PC-3 (cell line): ENCODE measurements at regions not wholly inside any gene's neighbourhood (a gene's known extent, or its start where the extent isn't known, plus 50 kb on each side); places are given as distances from the start of the nearest gene placed in this dataset.

Source experiments
- EZH2 ChIP-seq: fragments of 300-600 bp; sonication (generic); IDR thresholded peaks from one replicate; pipeline ENCODE4 v1.6.1; 2017; ENCODE audit warnings: antibody characterized with exemption, mild to moderate bottlenecking, low read length; ENCODE audit not compliant: unreplicated experiment
- TF ChIP-seq, protein P1 (sequence below): fragments of 300-600 bp; sonication (generic); conservative IDR thresholded peaks from 2 replicates; pipeline ENCODE4 v1.5.1; 2017; ENCODE audit warnings: antibody characterized with exemption, low read depth, mild to moderate bottlenecking, low read length

DNA sequence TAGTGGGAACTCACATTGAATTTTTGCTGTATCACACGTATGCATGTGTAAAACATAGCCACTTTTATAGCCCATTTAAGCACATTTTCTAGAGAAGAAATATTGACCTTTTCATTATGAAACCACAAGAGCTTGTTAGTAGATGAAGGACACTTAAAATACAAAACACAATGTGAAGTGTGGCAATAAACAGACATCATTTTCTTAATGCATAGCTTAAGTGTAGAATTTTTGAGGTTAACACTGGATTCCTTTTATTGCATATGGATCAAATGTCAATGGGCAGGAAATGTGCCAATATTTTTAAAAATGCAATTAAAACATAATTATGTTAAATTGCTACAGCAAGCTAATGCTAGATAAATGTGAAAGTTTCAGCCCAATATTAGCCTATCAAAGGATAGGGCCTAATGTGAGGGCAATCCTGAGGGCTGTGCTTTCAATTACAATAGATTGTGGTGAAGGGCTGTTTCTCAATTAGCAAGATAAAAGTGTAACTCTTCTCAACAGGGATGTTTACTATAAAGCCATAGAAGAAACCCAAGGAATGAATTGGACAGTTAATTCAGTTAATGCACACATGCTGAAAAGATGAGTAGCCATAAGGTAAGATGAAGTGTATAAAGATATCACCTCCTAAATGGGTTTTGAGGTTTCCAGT, 489.0 kb upstream of the CDIN1 start:
- TF ChIP-seq, protein P1, sequence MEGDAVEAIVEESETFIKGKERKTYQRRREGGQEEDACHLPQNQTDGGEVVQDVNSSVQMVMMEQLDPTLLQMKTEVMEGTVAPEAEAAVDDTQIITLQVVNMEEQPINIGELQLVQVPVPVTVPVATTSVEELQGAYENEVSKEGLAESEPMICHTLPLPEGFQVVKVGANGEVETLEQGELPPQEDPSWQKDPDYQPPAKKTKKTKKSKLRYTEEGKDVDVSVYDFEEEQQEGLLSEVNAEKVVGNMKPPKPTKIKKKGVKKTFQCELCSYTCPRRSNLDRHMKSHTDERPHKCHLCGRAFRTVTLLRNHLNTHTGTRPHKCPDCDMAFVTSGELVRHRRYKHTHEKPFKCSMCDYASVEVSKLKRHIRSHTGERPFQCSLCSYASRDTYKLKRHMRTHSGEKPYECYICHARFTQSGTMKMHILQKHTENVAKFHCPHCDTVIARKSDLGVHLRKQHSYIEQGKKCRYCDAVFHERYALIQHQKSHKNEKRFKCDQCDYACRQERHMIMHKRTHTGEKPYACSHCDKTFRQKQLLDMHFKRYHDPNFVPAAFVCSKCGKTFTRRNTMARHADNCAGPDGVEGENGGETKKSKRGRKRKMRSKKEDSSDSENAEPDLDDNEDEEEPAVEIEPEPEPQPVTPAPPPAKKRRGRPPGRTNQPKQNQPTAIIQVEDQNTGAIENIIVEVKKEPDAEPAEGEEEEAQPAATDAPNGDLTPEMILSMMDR, result no peak
- TF ChIP-seq EZH2, result no peak
